GM23248 (cell line): ENCODE measurements at regions not wholly inside any gene's neighbourhood (a gene's known extent, or its start where the extent isn't known, plus 50 kb on each side); places are given as distances from the start of the nearest gene placed in this dataset.

Source experiments
- EZH2 ChIP-seq: fragments of 200-600 bp; sonication (generic); IDR thresholded peaks from 2 replicates; pipeline ENCODE4 v1.6.1; 2018; ENCODE audit warnings: antibody characterized with exemption, mild to moderate bottlenecking; ENCODE audit not compliant: insufficient read depth, poor library complexity, severe bottlenecking
- EZH2phosphoT487 ChIP-seq: fragments of 200-600 bp; sonication (generic); IDR thresholded peaks from 2 replicates; pipeline ENCODE4 v1.6.1; 2018; ENCODE audit warnings: antibody characterized with exemption, moderate library complexity, mild to moderate bottlenecking, low read depth; ENCODE audit not compliant: insufficient read depth

DNA sequence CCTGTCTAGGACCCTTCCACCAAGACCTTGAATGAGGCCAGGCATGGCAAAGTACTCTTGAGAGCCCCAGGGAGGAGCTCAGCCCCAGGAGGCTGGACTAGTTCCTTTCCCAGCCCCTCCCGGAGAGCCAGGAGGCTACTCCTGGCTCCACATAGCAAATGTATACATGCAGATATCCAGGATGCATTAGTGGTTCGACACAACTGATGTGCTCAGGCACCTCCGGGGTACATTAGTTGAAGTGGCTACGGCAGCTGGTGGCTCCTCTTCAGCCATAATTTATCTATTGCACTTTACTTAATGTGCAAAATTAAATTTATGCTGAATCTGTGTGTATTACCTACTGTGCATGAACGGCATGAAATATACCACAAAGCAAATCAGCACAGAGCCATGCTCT, 182.8 kb upstream of the MEIS1 start:
- no peak for TF ChIP-seq EZH2
- TF ChIP-seq EZH2phosphoT487, result no peak
